NCI-H446 treated with DMSO at 0.1 percent for 48 hours (cell line): ENCODE measurements at regions not wholly inside any gene's neighbourhood (a gene's known extent, or its start where the extent isn't known, plus 50 kb on each side); places are given as distances from the start of the nearest gene placed in this dataset.

Source experiments
- DNase-seq: peaks from one replicate; lab custom pipeline; 2025; lab: John Stamatoyannopoulos, UW

DNA sequence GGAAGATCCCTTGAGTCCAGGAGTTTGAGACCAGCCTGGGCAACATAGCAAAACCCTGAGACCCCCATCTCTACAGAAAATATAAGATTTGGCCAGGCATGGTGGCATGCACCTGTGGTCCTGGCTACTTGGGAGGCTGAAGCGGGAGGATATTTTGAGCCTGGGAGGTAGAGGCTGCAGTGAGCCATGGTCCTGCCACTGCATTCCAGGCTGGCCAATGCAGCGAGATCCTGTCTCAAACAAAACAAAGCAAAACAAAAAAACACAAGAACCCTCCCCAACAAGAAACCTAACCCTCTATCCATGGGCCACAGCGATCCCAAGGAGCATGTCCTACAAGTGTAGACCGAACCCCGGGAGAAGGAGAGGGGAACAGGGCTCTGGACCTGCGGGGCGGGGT is 133.3 kb downstream of the MGAT5B start:
- DNase-seq: no peak

DNA sequence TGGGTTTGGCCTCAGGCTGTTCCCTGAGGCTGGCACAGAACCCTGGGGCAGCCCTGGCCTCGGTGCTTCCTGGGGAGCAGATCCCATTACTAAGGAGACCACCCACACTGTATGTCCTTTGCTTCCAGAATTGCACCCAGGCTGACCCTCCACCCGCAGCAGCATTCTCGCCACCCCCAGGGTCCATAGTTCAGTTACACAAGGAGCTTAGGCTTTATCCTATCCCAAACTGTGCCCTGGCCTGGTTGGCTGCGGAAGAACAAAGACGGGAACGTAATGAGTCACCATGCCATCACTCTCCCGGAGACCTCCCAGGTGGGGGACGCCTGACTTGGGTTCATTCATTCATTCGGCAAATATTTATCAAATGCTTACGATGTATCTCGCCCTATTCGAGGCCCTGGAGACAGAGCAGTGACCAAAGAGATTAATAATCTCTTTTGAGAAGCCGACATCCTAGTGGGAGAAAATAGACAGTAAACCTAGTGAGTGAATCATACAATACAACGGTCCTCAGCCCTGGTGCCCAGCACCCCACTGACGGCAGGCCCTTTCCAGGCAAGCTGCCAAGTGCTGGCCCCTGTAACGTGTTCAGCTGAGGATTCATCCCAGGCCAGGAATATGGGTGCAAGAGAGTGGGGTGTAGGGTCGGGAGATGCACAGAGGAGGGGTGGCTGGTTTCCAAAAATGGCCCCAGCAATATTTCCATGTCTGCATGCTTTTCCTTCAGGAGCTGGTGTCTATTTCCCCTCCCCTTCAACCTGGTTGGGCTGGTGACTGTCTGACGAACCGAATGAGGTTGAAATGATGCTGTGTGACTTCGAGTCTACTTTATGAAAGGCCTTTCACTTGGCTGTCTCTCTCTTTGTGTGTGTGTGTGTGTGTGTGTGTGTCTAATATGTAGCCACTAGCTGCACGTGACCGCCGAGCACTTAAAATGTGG is 134.2 kb downstream of the MGAT5B start:
- DNase-seq: no peak

DNA sequence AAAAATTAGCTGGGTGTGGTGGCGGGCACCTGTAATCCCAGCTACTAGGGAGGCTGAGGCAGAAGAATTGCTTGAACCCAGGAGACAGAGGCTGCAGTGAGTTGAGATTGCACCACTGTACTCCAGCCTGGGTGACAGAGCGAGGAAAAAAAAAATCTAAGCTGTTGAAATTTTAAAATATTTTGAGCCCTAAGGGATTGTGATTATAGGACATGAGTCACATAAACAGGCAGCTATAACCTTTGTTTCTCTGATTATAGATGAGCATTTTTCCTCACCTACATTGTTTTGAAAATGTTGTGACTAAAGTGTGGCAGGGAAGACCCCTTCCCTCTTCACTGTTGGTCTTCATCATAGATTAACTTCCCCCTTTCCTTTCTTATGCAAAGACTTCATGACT is 135.5 kb downstream of the MGAT5B start:
- no peak for DNase-seq

DNA sequence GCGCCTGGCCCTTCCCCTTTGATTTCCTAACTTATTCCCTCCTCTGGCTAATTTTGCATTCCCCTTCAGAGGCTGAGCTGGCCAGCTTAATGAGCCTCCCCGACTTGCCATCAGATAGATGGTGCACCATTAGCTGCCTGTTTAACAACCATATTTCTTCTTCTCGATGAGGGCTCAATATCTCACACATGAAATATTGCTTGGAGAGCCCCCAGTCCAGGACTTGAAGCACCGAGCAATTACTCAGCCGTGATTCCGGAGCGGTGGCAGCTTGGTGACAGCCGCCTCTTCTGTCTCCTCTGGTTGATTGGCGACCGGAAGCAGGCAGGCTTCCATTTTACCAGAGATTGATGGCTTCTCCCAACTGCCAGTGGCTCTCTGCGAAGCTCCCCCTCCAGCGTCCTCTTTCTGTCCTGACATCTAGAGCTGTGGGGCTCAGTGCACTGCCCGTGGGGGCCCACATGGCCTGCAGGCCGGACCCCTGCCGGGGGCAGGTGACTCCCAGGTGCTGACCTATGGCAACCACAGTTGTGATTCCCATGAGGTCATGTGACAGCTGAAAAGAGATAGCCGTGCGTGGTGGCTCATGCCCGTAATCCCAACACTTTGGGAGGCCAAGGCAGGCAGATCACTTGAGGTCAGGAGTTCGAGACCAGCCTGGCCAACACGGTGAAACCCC is 133.7 kb upstream of the SEC14L1 start:
- no peak for DNase-seq

DNA sequence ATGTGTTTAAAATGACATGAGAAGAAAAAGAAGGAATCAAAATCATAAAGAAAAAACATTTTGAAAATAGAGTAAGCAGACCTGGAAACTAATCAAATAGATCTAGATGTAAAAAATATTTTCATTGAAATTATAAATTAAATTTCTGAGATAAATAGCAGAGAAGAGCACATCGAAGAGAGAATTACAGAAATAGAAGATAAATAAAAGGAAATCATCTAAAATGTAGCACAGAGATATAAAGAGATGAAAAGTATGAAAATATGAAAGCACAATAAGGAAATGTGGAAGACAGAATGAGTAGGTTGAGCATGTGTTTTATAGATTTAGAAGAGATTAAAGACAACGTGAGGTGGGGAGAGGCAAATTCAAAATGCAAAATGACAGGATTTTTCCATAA is 130.9 kb upstream of the SEC14L1 start:
- no peak for DNase-seq

DNA sequence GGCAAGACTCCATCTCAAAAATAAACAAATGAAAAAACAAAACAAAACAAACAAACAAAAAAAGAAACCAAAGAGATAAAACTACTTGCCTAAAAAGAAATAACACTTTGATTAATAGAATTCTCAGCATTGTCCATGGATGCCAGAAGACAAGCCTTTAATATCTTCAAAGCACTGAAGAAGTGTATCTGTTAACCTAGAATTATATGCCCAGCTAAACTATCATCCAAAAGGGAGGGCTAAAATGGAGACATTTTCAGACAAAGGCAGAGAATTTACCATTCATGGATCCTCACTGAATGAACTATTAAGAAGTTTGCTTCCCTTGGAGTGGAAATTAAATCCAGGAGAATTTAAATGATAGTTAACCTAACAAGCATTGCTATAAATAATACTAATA is 130.1 kb upstream of the SEC14L1 start:
- no peak for DNase-seq

DNA sequence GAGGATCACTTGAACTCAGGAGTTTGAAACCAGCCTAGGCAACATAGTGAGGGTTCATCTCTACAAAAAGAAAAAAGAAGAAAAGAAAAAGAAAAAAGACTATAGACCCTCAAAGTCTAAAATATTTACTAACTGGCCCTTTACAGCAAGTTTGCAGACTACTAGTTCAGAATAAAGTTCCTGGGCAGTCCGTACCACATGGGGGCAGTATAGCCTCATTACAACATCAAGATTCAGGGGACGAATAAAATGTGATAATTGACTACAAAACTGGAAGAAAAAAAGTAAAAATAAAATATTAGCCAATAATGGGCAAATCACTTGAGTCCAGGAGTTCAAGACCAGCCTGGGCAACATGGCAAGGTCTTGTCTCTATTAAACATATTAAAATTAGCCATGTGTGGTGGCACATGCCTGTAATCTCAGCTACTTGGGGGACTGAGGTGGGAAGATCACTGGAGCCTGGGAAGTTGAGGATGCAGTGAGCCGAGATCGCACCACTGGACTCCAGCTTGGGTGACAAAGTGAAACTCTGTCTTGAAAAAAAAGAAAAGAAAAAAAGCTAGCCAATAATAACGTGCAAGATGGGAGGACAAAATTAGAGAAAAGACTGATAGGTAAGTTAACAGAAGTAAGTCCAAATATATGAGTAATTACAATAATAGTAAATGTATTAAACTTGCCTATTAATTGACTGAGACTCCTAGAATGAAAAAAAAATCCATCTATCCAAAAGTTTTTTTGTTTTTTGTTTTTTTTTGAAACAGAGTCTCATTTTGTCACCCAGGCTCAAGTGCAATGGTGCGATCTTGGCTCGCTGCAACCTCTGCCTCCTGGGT is 129.4 kb upstream of the SEC14L1 start:
- DNase-seq: peak; percentile 27

DNA sequence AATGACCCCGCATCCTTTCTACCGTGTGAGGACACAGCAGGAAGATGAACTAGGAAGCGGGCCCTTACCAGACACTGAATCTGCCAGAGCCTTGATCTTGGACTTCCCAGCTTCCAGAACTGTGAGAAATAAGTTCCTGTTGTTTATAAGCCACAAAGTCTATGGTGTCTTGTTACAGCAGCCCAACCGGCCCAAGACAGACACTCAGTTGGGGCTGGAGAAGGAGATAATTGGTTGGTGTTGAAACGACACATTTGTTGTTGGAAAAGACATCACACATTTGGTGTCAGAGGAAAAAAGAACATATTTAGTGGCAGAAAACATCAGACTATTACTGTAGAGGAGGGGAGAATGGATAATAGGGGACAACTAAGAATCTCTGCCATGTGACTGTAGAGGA is 122.3 kb upstream of the SEC14L1 start:
- no peak for DNase-seq

DNA sequence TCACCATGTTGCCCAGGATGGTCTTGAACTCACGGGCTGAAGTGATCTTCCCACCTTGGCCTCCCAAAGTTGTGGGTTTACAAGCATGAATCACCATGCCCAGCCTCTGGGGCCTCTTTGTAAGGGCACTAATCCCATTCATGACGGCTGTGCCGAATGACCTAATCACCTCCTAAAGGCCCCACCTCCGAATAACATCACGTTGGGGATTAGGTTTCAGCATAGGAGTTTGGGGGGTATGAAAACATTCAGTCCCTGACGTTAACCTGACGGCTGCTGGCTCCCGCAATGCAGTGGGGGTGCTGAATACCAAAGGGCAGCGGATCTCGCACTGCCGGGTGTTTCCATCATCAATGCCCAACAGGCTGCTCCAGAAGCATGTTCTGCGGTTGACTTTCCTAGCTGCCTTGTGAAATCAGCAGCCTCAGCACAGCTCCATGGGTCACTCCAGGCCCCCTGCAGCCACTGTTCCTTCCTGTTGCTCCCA is 120.8 kb upstream of the SEC14L1 start:
- no peak for DNase-seq

DNA sequence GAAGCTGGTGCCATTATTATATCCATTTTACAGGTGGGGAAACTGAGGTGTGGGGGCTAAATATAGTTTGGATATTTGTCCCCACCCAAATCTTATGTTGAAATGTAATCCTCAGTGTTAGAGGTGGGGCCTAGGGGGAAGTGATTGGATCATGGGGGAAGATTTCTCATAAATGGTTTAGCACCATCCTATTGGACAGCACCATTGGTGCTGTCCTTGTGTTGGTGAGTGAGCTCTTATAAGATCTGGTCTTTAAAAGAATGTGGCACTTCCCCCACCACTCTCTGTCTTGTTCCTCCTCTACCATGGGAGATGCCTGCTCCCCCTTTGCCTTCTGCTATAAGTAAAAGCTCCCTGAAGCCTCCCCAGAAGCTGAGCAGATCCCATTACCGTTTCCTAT is 119.8 kb upstream of the SEC14L1 start:
- DNase-seq: no peak

DNA sequence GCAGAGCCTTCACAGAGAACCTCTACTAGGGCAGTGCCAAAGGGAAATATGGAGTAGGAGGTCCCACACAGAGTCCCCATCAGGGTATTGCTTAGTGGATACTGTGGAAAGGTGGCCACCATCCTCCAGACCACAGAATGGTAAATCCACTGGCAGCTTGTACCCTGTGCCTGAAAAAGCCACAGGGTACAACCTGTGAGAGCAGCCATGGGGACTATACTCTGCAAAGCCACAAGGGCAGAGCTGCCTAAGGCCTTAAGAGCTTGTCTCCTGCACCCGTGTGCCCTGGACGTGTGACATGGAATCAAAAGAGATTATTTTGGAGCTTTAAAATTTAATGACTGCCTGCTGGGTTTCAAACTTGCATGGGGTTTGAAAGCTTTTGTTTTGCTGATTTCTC is 118.0 kb upstream of the SEC14L1 start:
- DNase-seq: no peak

DNA sequence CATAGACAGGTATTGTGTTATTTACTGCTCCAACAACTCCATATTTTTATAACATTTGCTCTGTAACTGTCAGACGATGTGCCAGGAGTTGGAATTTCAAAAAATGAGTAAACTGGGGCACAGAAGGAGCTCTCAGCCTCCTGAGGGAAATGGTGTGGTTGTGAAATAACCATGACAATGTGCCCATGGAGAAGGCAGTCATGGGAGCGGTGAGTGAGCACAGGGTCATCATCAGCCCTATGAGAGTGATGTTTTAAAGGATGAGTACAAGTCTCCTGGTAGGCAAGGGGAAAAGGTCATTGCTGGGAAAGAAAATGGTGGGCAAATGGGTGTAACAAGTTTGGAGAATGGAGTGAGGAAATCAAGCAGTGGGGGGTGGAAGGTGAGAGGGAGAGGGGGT is 115.0 kb upstream of the SEC14L1 start:
- no peak for DNase-seq

DNA sequence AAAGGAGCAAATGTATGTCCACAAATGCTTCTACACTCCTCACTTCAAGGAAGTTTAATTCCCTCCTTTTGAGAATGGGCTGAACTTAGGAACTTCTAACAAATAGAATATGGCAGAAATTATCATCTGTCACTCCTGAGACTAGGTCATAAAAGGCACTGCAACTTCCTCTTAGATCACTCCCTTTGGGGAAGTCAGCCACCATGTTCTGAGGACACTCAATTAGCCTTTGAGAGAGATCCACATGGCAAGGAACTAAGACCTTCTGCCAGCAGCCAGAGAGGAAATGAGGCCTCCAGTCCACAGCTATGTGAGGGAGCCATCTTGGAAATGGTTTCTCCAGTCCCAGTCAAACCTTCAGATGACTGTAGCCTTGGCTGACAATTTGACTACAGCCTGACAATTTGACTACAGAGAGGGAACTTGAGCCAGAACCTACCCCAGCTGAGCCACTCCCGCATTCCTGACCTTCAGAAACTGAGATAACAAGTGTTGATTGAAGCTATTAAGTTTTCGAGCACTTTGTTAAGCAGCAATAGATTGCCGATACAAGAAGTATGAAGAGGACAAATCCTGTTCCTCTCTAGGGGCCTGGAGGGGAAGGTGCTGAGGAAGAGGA is 113.4 kb upstream of the SEC14L1 start:
- DNase-seq: no peak

DNA sequence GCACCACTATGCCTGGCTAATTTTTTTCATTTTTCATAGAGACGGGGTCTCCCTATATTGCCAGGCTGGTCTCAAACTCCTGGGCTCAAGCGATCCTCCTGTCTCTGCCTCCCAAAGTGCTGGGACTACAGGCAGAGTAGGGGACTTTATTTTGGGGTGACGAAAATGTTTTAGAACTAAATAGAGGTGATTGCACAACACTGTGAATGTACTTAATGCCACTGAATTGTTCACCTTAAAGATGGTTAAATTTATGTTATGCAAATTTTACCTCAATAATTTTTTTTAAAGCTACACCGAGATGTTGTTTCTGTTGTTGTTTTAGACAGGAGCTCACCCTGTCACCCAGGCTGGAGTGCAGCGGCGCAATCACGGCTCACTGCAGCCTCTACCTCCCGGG is 111.9 kb upstream of the SEC14L1 start:
- DNase-seq: no peak

DNA sequence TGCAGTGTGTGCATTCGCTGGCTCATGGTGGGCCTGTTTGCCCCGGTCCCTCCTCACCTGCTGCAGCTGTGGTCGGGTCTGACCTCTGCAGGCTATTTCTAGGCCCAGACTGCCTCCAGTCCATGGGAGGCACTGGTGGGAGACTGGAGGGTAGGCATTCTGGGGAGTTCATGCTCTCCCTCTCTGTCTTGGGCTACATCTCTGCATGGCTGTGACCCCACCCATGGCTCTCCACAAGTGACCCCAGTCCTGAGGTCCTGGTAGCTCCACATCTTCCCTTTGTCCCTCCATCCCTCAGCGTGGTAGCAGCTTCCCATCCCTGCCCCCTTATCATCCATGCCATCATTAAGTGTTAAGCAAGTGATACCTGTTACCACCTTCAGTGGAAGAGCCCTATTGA is 107.8 kb upstream of the SEC14L1 start:
- no peak for DNase-seq

DNA sequence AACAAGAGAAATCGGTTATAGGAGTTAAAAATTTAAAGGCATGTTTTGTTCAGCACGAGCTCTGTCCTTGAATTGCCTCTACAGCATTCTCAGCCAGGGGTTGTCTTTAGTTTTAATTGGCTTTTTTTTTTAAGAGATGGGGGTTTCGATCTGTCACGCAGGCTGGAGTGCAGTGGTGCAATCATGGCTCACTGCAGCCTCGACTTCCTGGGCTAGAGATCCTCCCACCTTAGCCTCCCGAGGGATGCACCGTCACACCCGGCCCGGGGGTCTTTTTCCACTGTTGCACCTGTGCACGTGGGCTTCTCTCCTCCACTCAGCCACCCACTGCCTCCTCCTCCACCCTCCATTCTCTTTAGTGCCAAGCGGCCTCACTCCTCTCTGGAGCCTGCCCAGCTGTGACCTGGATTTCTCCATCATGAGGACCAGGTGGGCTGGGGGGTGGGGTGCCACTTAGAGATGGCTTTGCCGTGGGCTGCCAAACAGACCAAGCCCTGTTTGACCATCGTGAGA is 106.8 kb upstream of the SEC14L1 start:
- DNase-seq: no peak

DNA sequence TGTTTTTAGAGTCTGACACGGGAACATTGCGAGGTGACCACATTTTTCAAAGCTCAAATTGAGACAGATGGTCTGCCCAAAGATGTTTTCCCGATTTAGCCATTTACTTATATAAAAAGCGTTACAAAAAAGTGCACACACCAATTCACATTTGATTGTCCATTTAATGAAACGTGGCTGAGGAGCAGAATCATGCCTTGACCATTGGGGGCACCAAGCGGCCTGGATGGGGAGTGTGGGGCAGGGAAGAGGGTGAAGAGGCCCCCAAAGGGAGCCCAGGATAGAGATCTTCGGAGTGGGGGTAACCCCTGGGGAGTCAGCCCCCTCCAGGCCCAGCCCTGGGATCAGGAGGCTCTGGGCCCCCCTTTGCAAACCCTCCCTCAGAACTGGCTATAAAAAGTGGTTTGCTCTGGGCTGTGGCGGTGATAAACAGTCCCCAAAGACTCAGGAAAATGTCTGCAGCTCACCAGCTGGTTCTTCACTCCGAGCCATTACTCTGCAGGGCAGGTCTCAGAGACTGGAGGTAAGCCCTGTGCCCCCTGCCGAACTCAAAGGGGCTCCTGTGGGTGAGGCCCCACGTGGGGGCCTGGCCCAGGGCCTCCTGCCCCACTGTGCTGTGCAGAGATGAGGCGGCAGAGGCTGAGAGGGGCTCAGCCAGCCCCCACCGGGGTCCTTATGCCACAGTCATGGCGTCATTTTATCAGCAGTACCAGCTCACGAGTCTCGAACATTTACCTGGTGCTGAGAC is 105.9 kb upstream of the SEC14L1 start:
- DNase-seq: no peak

DNA sequence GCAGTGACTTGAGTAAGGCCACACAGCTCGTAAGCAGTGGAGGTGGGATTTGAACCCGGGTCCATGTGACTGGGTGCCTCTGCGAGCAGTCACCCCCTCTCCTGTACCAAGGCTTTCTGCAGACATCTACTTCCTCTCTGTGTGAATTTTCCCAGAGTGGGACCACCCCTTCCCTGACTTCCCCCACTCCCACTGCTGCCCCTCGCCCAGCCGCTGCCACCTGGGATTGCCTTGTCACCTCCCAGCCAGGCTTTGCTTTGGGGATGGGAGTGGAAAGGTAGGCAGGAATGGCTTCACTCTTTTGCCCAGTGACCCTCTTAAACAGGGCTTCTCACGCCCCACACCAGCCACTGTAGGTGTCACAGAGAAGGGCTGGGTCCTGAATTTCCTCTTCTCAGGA is 105.2 kb upstream of the SEC14L1 start:
- DNase-seq: no peak

DNA sequence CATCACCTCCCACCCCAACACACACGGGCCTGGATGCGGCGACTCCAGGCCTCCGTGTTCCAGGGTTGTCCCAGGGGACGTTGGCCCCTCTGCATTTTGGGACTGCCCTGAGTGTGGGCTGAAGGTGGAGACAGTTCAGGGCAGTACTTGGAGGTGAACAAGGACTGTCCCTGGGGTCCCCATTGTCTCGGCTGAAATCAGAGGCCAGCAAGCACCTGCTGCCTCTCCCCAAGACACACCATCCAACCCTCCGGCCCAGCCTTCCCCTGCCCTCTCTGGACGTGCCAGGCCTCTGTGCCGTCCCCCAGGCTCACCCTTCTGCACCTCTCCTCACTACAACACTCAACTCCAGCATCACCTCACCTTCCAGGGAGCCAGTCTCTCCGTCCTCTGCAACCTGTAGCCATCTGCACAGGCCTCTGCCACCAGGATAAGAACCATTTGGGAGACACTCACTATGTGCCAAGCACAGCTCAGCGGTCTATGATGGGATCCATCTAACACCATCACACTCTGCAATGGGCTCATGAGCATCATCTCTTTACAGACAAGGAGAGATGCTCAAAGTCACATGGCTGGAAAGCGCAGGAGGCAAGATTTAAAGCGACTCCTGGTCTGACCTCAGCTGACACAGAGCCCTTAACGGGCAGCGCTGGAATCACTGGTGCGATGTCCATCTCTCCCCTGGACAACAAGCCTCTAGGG is 104.5 kb upstream of the SEC14L1 start:
- no peak for DNase-seq

DNA sequence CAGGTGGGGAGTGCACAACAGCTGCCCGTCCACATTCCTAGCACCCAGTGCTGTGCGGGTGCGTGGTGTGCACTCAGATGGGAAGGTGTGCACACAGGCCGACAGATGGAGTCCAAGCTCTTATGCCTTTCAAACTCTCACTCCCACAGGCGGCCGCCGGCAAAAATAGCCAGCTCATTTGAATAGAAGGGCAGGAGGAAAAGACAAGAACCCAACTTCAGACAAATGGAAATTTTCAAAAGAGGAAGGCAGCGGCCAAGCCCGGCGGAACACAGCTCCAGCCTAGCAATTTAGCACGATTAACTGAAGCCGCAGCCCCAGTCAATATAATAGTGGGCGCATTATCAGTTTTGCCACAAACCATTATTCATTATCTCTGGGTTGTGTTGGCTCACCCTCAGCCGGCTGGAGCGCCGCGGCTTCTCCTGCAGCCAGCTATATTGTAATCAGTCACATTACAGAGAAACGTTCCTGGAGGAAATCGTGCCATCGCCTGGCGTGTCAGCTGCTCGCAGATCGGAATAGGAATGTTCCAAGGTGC is 103.9 kb upstream of the SEC14L1 start:
- DNase-seq: no peak
